NAMALWA (cell line): ENCODE measurements at regions not wholly inside any gene's neighbourhood (a gene's known extent, or its start where the extent isn't known, plus 50 kb on each side); places are given as distances from the start of the nearest gene placed in this dataset.

ENCODE experiments used
- DNase-seq: peaks from one replicate; pipeline ENCODE4 v3.0.0-alpha.2; 2015; ENCODE audit warnings: low spot score

- DNase-seq, result no peak
These were observed 138.5 kb upstream of the NCAM1 start for GRCh38 chr11:112822478-112823274.

- DNase-seq, result no peak
These were observed 135.2 kb upstream of the NCAM1 start for GRCh38 chr11:112826026-112826425.

GRCh38 chr11:112826788-112827187 is 134.4 kb upstream of the NCAM1 start:
- no peak for DNase-seq

- DNase-seq, result no peak
These were observed 132.8 kb upstream of the NCAM1 start for GRCh38 chr11:112828421-112828820.

- DNase-seq, result no peak
These were observed 131.1 kb upstream of the NCAM1 start for GRCh38 chr11:112829971-112830654.

- no peak for DNase-seq
These were observed 130.2 kb upstream of the NCAM1 start for GRCh38 chr11:112831041-112831440.

- DNase-seq, result no peak
These were observed 129.1 kb upstream of the NCAM1 start for GRCh38 chr11:112831969-112832766.

- no peak for DNase-seq
These were observed 126.9 kb upstream of the NCAM1 start for GRCh38 chr11:112834277-112834755.

- no peak for DNase-seq
These were observed 125.5 kb upstream of the NCAM1 start for GRCh38 chr11:112835591-112836255.

- no peak for DNase-seq
These were observed 125.0 kb upstream of the NCAM1 start for GRCh38 chr11:112836256-112836602.

GRCh38 chr11:112837162-112837826 is 123.9 kb upstream of the NCAM1 start:
- DNase-seq, result peak; percentile 1

- no peak for DNase-seq
These were observed 122.2 kb upstream of the NCAM1 start for GRCh38 chr11:112839051-112839450.

GRCh38 chr11:112841729-112842128 is 119.5 kb upstream of the NCAM1 start:
- no peak for DNase-seq

- no peak for DNase-seq
These were observed 119.1 kb upstream of the NCAM1 start for GRCh38 chr11:112842151-112842550.

GRCh38 chr11:112844517-112844916 is 116.7 kb upstream of the NCAM1 start:
- no peak for DNase-seq

GRCh38 chr11:112847568-112847967 is 113.7 kb upstream of the NCAM1 start:
- no peak for DNase-seq

- DNase-seq, result no peak
These were observed 108.9 kb upstream of the NCAM1 start for GRCh38 chr11:112852143-112852866.

GRCh38 chr11:112856133-112856532 is 105.1 kb upstream of the NCAM1 start:
- no peak for DNase-seq

GRCh38 chr11:112856591-112856990 is 104.6 kb upstream of the NCAM1 start:
- DNase-seq, result no peak

GRCh38 chr11:112858289-112859023 is 102.8 kb upstream of the NCAM1 start:
- no peak for DNase-seq
